Activated naive CD8-positive, alpha-beta T cell treated with anti-CD3 and anti-CD28 coated beads, Interleukin-2, amount 50 U/mL, for 24 hours (primary cell): ENCODE measurements at regions not wholly inside any gene's neighbourhood (a gene's known extent, or its start where the extent isn't known, plus 50 kb on each side); places are given as distances from the start of the nearest gene placed in this dataset.

Experiments used
- ATAC-seq: fragments of 150-1000 bp; cut with Tn5 transposase; one replicate; pipeline ENCODE4 v1.10.0; 2021
- DNase-seq: peaks from one replicate; pipeline ENCODE4 v3.0.0; 2021
- H3K27ac Mint-ChIP-seq: one replicate; pipeline ENCODE4 v1.8.0; 2021; ENCODE audit warnings: mild to moderate bottlenecking, mixed read lengths
- H3K27me3 Mint-ChIP-seq: one replicate; pipeline ENCODE4 v1.8.0; 2021; ENCODE audit warnings: mixed read lengths
- H3K36me3 Mint-ChIP-seq: one replicate; pipeline ENCODE4 v1.8.0; 2021; ENCODE audit warnings: low read depth, mixed read lengths
- H3K4me1 Mint-ChIP-seq: one replicate; pipeline ENCODE4 v1.8.0; 2021; ENCODE audit warnings: mixed read lengths
- H3K4me3 Mint-ChIP-seq: one replicate; pipeline ENCODE4 v1.8.0; 2021; ENCODE audit warnings: mild to moderate bottlenecking, moderate library complexity, mixed read lengths
- H3K9me3 Mint-ChIP-seq: one replicate; pipeline ENCODE4 v1.8.0; 2021; ENCODE audit warnings: mixed read lengths

DNA sequence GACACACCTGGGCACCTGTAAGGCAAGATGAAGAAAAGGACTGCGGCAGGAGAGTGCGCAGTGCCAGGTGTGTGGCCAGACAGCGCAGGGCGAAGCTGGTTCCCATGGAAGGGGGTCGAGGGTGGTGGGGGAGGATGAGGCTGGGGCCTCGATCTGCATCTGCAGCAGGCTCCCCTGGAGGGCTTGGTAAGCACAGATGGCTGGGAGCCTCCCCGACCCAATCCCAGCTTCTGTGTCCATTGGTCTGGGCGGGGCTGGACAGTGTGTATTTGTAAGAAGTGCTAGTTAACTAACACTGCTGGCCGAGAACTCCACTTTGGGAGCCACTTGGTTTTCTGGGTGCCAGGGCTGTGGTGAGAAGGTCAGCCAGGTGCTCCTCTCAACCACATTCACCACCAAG, 385.1 kb upstream of the IRX1 start:
- H3K4me3 Mint-ChIP-seq = no peak overlapping the region
- ATAC-seq (no peak), DNase-seq (no peak)
- H3K4me1 Mint-ChIP-seq = no peaks in the 10 kb centered on the region
- H3K36me3 Mint-ChIP-seq = no peaks in the 10 kb centered on the region
- no peaks in the 10 kb centered on the region for H3K9me3 Mint-ChIP-seq
- H3K27ac Mint-ChIP-seq = no peak overlapping the region
- H3K27me3 Mint-ChIP-seq = no peaks in the 10 kb centered on the region

DNA sequence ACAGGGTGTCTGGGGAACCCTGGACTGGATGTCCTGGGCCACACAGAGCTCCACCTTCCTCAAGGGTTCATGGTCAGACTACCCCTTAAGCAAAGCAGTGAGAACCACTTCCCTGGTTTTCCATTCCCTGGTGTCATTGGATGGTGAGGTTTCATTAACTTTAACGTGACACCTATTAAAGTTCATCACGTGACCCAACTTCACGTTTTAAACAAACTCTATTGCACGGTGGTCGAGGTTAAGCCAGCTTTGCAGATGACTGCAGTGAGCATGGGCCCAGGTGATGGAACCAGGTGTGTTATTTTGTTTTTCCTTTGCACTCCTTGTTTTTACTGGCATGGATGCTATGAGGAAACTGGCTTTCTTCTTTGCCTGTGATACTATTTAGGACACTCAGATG, 385.7 kb upstream of the IRX1 start:
- no peaks in the 10 kb centered on the region for H3K27me3 Mint-ChIP-seq

DNA sequence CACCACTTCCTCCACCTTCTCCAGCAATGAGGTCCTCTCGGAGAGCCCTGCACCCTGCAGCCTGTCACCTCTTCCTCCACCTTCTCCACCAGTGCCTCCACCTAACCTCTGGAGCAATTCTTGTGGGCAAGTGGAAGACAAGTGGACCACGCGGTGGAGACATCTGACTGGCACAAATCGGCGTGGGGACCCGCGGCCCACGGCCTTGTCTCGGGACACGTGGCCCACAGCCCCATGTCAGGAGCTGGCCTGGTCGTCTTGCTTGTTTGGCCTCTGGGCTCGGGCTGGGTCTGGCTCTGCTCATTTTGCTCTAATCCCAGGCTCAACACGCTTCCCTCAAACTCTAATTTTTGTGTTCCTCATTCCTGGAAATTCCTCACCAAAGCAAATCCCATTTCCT, 393.1 kb upstream of the IRX1 start:
- DNase-seq = no peak
- Mint-ChIP-seq H3K27me3 (peaks cover 12% of the 10 kb centered on the region), H3K27ac (no peak overlapping the region), H3K4me3 (no peak overlapping the region), H3K4me1 (no peaks in the 10 kb centered on the region), H3K36me3 (no peaks in the 10 kb centered on the region), H3K9me3 (no peaks in the 10 kb centered on the region)
- ATAC-seq = no peak

More for the DNA sequence above, 385.7 kb upstream of the IRX1 start:
- Mint-ChIP-seq H3K9me3 (no peaks in the 10 kb centered on the region), H3K4me3 (no peak overlapping the region), H3K36me3 (no peaks in the 10 kb centered on the region), H3K27ac (no peak overlapping the region), H3K4me1 (no peaks in the 10 kb centered on the region)
- no peak for ATAC-seq
- DNase-seq = no peak

DNA sequence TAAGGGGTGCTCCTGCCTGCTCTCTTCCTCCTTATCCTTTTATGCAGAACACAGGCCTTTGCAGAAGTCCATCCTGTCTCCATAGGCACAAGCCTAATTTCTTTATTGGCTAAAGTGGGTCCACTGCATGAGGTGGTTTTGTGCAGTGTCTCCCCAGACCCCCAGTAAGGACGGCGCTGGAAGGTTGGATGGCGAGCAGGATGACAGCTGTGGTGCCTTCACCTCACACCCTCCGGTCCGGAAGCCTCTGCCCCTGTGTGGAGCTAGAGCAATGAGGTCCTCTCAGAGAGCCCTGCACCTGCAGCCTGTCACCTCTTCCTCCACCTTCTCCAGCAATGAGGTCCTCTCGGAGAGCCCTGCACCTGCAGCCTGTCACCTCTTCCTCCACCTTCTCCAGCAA, 393.7 kb upstream of the IRX1 start:
- Mint-ChIP-seq H3K27me3 (peaks cover 18% of the 10 kb centered on the region), H3K27ac (no peak overlapping the region), H3K9me3 (no peaks in the 10 kb centered on the region), H3K36me3 (no peaks in the 10 kb centered on the region), H3K4me1 (no peaks in the 10 kb centered on the region), H3K4me3 (no peak overlapping the region)
- no peak for ATAC-seq
- no peak for DNase-seq

DNA sequence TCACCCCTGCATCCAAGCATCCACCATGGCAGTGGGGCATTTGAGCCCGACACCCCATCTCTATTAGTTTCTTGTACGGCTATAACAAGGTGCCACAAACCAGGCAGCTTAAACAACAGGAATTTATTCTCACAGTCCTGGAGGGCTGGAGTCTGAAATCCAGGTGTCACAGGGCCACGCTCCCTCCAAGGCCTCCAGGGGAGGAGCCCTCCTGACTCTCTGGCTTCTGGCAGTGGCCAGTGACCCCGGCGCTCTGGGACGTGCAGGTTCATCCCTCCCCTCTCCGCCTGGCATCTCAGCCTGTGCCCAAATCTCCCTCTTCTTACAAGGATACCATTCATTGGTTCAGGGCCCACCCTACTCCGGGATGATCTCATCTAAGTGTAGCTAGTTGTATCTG, 394.5 kb upstream of the IRX1 start:
- no peak overlapping the region for H3K27ac Mint-ChIP-seq
- H3K4me3 Mint-ChIP-seq = no peak overlapping the region
- DNase-seq = no peak
- H3K36me3 Mint-ChIP-seq = no peaks in the 10 kb centered on the region
- no peaks in the 10 kb centered on the region for H3K9me3 Mint-ChIP-seq
- no peak for ATAC-seq
- H3K4me1 Mint-ChIP-seq = no peaks in the 10 kb centered on the region
- peaks cover 24% of the 10 kb centered on the region for H3K27me3 Mint-ChIP-seq

DNA sequence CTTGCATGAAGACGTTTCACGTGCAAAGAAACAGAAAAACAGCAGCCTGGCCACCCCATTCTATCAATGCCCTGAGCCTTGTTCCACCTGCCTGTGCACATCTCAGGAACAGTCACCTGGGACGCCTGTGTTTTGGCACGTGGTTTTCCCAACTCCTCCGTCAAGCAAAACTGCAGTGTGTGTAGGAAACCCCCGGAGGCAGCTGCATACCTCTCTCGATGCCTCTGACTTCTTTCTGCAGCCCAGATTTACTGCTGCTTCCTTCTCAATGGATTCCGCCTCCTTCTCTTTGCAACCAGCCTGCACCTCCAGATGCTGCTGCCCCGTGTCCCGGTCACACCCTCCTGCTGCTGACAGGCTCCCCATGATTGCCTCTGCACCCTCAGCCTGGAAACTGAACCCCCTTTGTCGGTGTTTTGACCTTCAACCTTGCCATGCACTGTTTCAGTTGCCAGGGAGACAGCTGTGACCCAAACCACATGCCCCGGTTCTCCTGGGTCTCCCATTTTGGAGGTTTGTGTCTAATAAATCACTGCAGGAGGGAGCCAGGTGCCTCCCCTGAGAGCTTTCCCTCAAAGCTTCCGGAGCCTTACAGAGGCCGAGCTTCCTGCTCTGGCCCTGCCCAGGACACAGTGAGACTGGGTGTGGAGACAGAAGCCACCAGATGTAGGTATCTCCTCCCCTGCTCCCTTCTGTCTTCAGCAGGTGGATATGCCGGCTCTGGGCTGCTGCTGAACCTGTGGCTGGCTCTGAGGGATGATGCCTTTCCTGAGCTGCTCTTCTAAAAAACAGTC, 395.5 kb upstream of the IRX1 start:
- no peaks in the 10 kb centered on the region for H3K9me3 Mint-ChIP-seq
- H3K27ac Mint-ChIP-seq = no peak overlapping the region
- DNase-seq (no peak), ATAC-seq (no peak)
- peaks cover 28% of the 10 kb centered on the region for H3K27me3 Mint-ChIP-seq
- H3K4me3 Mint-ChIP-seq = no peak overlapping the region
- no peaks in the 10 kb centered on the region for H3K4me1 Mint-ChIP-seq
- H3K36me3 Mint-ChIP-seq = no peaks in the 10 kb centered on the region

DNA sequence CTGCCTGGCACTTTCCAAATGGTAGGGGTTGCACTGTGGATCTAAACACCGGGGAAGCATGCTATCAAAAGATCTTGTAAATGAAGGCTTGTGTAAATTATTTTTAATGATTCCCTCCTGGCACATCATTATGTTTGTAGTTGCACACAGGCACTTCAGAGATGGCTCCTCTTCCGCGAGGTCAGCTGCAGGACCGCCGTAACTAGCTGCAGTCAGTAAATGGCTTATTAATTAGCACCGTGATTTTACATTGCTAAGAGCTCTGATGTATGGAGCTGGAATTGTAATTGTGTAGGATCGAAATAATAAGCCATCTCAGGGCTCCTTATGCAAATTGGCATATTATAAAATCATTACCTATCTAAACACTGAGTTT, 397.6 kb upstream of the IRX1 start:
- ATAC-seq = no peak
- peaks cover 28% of the 10 kb centered on the region for H3K27me3 Mint-ChIP-seq
- no peaks in the 10 kb centered on the region for H3K36me3 Mint-ChIP-seq
- DNase-seq = no peak
- no peaks in the 10 kb centered on the region for H3K9me3 Mint-ChIP-seq
- H3K4me1 Mint-ChIP-seq = no peaks in the 10 kb centered on the region
- H3K4me3 Mint-ChIP-seq = no peak overlapping the region
- no peak overlapping the region for H3K27ac Mint-ChIP-seq

DNA sequence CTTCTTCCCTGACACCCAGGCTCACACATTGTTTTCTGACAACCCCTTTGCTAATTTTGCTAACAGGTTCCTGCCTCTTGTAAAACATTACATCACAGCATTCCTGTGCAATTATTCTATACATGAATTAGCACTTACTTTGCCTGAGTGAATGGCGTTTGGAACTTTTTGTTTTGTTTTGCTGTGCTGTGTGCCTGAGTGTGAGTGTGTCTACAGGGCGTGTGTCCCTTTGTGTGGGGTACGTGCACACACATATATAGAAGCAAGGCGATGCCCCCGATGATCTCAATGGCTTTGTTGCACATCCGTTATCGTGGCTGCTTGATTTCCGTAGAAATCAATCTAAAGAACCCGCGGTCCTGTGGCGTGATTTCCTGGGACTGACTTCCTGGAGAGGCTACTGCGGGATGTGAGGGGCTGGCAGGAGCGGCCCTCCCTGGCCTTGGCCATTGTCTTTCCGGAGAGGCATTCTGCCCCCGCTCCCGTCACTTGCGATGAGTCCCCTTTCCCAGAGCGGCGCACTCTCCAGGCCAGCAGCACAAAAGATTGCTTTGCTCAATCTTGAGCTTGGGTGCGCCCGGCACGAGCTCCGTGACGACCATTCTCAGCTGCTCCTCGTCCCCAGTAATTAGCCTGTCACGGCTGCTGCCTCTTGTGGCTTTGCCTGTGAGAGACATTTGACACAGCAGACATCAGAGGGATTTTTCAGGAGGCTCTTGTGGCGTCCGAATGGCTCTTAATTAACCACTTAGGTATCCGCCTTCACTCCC, 398.1 kb upstream of the IRX1 start:
- H3K4me3 Mint-ChIP-seq = no peak overlapping the region
- no peaks in the 10 kb centered on the region for H3K4me1 Mint-ChIP-seq
- ATAC-seq (no peak), DNase-seq (no peak)
- peaks cover 26% of the 10 kb centered on the region for H3K27me3 Mint-ChIP-seq
- H3K36me3 Mint-ChIP-seq = no peaks in the 10 kb centered on the region
- H3K9me3 Mint-ChIP-seq = no peaks in the 10 kb centered on the region
- no peak overlapping the region for H3K27ac Mint-ChIP-seq

DNA sequence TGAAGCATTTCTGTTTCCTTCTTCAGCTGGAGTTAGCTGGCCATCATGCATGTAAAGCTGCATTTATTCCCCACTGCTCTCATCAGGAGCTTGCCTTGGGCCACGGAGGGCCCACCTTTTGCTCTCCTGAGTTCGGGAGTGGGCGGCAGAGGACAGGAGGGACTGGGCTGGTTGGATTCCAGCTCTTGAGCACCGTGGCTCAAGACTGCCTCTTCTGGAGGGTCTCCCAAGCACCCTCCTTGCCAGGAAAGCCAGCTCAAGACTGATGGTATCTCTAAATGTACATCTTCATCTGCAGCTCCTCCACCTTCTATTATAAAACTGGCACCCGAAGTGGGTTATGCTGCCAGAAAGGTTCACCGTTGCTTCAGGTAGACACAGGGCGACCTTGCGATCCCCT, 399.6 kb upstream of the IRX1 start:
- Mint-ChIP-seq H3K27me3 (peaks cover 26% of the 10 kb centered on the region), H3K4me1 (no peaks in the 10 kb centered on the region), H3K27ac (no peak overlapping the region), H3K36me3 (no peaks in the 10 kb centered on the region), H3K9me3 (no peaks in the 10 kb centered on the region), H3K4me3 (no peak overlapping the region)
- ATAC-seq (no peak), DNase-seq (no peak)

- Mint-ChIP-seq H3K36me3 (no peaks in the 10 kb centered on the region), H3K27ac (no peak overlapping the region)
Measured at GRCh38 chr5:3194684-3195083, 400.9 kb upstream of the IRX1 start.

GRCh38 chr5:3194271-3194670, 401.4 kb upstream of the IRX1 start:
- Mint-ChIP-seq H3K4me1 (no peaks in the 10 kb centered on the region), H3K36me3 (no peaks in the 10 kb centered on the region), H3K27ac (no peak overlapping the region), H3K27me3 (peaks cover 22% of the 10 kb centered on the region), H3K4me3 (no peak overlapping the region), H3K9me3 (no peaks in the 10 kb centered on the region)
- no peak for ATAC-seq
- no peak for DNase-seq

More at GRCh38 chr5:3194684-3195083, 400.9 kb upstream of the IRX1 start:
- Mint-ChIP-seq H3K27me3 (peaks cover 23% of the 10 kb centered on the region), H3K4me1 (no peaks in the 10 kb centered on the region), H3K4me3 (no peak overlapping the region), H3K9me3 (no peaks in the 10 kb centered on the region)
- no peak for DNase-seq
- ATAC-seq = no peak

- H3K27me3 Mint-ChIP-seq = peaks cover 7% of the 10 kb centered on the region
- no peak overlapping the region for H3K4me3 Mint-ChIP-seq
- no peaks in the 10 kb centered on the region for H3K36me3 Mint-ChIP-seq
- no peak overlapping the region for H3K27ac Mint-ChIP-seq
- no peaks in the 10 kb centered on the region for H3K4me1 Mint-ChIP-seq
- ATAC-seq = no peak
- H3K9me3 Mint-ChIP-seq = no peaks in the 10 kb centered on the region
- no peak for DNase-seq
Measured at GRCh38 chr5:3191585-3191984, 404.0 kb upstream of the IRX1 start.

DNA sequence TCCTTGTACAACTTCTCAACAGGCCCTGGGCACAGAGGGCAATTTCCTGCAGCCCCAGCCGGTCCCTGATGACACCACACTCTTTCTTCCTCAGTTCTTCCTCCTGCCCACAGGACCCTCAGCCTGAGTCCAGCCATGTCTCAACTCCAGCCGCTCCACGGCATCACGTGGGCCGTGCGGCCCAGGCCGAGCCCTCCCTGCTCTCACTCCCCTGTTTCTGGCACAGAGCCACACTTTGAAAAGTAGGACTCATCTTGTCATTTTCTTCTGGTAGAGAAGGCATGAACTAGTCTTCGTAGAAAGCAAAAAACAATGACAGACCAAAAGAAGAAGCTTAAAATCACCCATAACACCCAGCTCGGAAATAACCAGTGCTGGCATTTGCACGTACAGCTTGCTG, 404.7 kb upstream of the IRX1 start:
- H3K4me3 Mint-ChIP-seq = no peak overlapping the region
- H3K27ac Mint-ChIP-seq = no peak overlapping the region
- ATAC-seq (no peak), DNase-seq (no peak)
- no peaks in the 10 kb centered on the region for H3K4me1 Mint-ChIP-seq
- no peaks in the 10 kb centered on the region for H3K36me3 Mint-ChIP-seq
- H3K9me3 Mint-ChIP-seq = no peaks in the 10 kb centered on the region
- H3K27me3 Mint-ChIP-seq = peaks cover 2% of the 10 kb centered on the region

GRCh38 chr5:3190433-3190832, 405.2 kb upstream of the IRX1 start:
- DNase-seq (no peak), ATAC-seq (no peak)
- Mint-ChIP-seq H3K27me3 (no peaks in the 10 kb centered on the region), H3K27ac (no peak overlapping the region), H3K36me3 (no peaks in the 10 kb centered on the region), H3K4me3 (no peak overlapping the region), H3K9me3 (no peaks in the 10 kb centered on the region), H3K4me1 (no peaks in the 10 kb centered on the region)

DNA sequence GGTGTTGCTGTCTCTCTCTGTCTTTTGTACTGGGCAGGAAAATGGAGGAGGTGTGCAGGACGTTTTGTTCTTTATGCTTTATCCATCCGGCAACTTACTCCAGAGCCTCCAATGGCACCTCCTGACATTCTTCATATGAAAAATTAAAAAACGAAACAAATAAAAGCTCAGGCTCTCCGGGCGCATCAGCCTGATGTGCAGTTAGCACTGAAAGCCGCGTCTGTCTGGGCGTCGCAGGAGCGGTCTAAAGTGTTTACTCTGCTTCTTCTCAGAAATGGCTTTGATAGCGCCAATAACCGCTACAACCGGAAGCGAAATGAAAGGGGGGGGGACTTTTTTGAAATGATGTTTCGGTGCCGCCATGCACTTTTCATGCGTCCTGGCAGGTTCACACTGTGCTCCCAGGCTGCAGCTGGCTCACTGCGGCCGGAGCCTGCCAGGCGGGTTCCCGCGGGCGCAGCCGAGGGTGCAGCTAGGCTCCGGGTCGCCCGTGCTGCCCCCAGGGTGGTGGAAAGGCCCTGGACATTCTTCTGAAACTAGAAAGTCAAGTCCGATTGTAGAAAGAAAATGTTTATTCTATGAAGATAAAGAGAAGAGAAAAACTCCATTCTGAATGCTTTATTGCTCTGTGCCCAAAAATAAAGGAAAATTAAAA, 407.7 kb upstream of the IRX1 start:
- DNase-seq (no peak), ATAC-seq (no peak)
- no peaks in the 10 kb centered on the region for H3K4me1 Mint-ChIP-seq
- no peak overlapping the region for H3K4me3 Mint-ChIP-seq
- peaks cover 3% of the 10 kb centered on the region for H3K9me3 Mint-ChIP-seq
- H3K36me3 Mint-ChIP-seq = no peaks in the 10 kb centered on the region
- H3K27ac Mint-ChIP-seq = no peak overlapping the region
- H3K27me3 Mint-ChIP-seq = no peaks in the 10 kb centered on the region
